ENCODE measurements at regions not wholly inside any gene's neighbourhood (a gene's known extent, or its start where the extent isn't known, plus 50 kb on each side); places are given as distances from the start of the nearest gene placed in this dataset.

DNA sequence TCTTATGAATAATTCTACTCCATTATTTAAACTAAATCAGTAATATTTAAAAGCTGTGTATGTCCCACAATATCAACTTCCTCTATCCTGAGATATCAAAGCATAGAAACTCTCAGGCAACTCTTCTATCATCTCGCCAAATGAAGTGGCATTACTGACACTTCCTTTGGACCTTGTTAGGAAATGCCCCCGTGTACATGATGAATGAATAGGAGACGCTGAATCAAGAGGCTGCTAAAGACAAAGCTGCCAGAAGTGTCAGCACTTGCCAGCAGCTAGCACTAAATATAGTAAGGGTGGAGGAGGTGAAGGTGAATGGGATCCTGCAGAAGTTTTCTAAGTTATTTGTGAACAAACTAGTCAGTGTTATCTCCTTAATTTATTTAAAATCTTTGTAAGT is 99.5 kb upstream of the BLTP1 start:
- Histone ChIP-seq H3K36me3 (replicated peaks in 1 of 2) (no peaks in the 10 kb centered on the region), H3K9me3 (replicated peaks in 1 of 3) (no peaks in the 10 kb centered on the region), H3K4me1 (replicated peaks in 1 of 2) (no peaks in the 10 kb centered on the region), H3K4me3 (no peak overlapping the region), H3K27ac (no peak overlapping the region), H3K27me3 (no peaks in the 10 kb centered on the region)
- 20 to 26% (median 25%) methylated on average over 3 of the region's 3 CpGs for WGBS, 4 donors
- no peak for TF ChIP-seq POLR2A (IDR thresholded peaks at IDR 0.05)
- TF ChIP-seq, protein P1, sequence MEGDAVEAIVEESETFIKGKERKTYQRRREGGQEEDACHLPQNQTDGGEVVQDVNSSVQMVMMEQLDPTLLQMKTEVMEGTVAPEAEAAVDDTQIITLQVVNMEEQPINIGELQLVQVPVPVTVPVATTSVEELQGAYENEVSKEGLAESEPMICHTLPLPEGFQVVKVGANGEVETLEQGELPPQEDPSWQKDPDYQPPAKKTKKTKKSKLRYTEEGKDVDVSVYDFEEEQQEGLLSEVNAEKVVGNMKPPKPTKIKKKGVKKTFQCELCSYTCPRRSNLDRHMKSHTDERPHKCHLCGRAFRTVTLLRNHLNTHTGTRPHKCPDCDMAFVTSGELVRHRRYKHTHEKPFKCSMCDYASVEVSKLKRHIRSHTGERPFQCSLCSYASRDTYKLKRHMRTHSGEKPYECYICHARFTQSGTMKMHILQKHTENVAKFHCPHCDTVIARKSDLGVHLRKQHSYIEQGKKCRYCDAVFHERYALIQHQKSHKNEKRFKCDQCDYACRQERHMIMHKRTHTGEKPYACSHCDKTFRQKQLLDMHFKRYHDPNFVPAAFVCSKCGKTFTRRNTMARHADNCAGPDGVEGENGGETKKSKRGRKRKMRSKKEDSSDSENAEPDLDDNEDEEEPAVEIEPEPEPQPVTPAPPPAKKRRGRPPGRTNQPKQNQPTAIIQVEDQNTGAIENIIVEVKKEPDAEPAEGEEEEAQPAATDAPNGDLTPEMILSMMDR (IDR thresholded peaks at IDR 0.05), result no peak
- intact Hi-C loops (cut with DNase I), result no loop called here
- DNase-seq, result no peak

DNA sequence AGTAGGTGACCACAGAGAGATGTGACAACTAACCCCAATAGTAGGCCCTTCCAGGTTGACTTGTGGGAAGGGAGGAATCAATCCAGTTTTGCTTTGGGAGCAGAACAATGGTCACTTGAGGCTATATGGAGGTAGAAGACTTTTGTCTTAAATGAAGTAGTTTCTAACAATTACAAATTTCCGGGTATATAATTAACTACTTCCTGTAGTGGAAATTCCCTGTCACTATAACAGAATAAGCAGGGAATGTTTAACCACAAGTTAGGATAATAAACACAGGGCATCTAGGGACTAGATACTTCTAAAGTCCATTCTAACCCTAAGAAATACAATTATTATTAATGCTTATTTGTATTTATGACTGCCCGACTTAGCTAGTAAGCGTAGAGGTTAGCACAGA is 99.0 kb upstream of the TRPC3 start:
- DNase-seq, result no peak
- Histone ChIP-seq H3K4me1 (replicated peaks in 1 of 2) (no peaks in the 10 kb centered on the region), H3K27ac (no peak overlapping the region), H3K36me3 (replicated peaks in 1 of 2) (no peaks in the 10 kb centered on the region), H3K4me3 (no peak overlapping the region), H3K9me3 (replicated peaks in 1 of 3) (no peaks in the 10 kb centered on the region), H3K27me3 (no peaks in the 10 kb centered on the region)
- 76 to 90% (median 87%) methylated on average over 3 of the region's 3 CpGs for WGBS, 4 donors
- intact Hi-C loops (cut with DNase I), result no loop called here
- no peak for TF ChIP-seq POLR2A (IDR thresholded peaks at IDR 0.05)
- TF ChIP-seq, protein P1 (IDR thresholded peaks at IDR 0.05), result no peak

DNA sequence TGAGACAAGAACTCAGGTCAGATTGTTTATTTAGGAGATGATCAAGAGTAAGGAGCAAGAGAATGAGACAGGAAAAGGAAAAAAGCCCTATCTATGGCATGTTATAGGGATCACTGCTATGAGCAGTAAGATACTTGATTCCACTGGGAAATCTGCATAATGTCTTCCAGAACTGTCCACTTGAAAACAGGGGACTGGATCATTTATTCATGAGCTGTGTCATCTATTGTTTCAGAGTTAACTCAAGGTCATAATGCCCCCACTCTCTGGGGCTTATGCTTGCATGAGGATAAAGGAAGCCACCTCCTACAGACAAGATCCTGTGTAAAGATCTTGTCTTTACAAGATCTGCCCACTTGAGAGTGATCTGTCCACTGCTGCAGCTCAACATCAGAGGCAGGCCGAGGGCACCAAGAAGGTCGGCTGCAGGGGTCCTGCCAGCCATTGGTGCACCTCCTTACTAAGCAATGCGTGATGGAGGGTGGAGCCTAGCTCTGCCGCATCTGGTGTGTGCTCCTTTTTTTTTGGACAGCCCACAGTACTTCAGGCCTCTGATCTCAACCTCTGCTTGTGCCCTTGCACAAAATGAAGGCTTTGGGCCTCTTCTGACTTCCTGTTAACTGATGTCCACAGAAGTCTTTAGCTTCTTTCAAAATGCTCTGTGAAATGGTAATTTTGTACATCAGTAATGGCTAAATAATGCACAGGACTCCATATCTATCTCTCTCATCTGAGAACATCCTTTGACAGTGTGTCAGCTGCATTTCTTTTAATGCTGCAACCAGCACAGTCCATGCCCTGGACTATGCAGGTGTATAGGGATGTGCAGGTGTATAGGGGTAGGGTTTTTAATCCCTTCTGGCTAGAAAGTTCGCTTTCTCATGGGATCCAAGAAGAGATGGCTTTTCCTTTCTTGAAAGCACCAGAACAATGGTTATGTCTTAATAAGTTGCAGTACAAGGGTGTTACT is 95.9 kb upstream of the TRPC3 start:
- no peak for DNase-seq
- 83 to 87% (median 84%) methylated on average over 4 to 5 of the region's 5 CpGs for WGBS, 4 donors
- Histone ChIP-seq H3K4me3 (no peak overlapping the region), H3K27ac (no peak overlapping the region), H3K4me1 (replicated peaks in 1 of 2) (no peaks in the 10 kb centered on the region), H3K9me3 (replicated peaks in 1 of 3) (no peaks in the 10 kb centered on the region), H3K27me3 (no peaks in the 10 kb centered on the region), H3K36me3 (replicated peaks in 1 of 2) (no peaks in the 10 kb centered on the region)
- intact Hi-C loops (cut with DNase I), result no loop called here
- no peak for TF ChIP-seq POLR2A (IDR thresholded peaks at IDR 0.05)
- TF ChIP-seq, protein P1 (IDR thresholded peaks at IDR 0.05), result no peak

DNA sequence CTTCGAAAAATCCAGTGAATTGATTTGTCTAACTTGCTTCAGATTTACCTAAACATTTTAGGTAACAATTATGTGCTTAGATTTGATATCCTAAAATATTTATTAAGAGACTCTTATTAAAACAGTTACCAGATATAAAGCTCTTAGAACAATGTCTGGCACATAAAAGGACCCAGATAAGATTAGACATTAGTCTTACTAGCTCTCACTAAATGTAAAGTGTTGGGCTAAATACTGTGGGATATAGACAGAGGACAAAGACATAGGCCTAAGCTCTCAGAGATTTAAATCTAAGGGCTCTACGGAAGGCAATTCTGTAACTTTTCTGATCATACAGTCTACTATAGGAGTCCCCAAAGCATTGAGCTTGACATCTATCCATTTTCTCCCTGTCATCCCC is 94.4 kb upstream of the TRPC3 start:
- 81 to 87% (median 85%) methylated on average over 2 of the region's 2 CpGs for WGBS, 4 donors

More for the DNA sequence above, 94.4 kb upstream of the TRPC3 start:
- no peaks in the 10 kb centered on the region for H3K9me3 ChIP-seq (replicated peaks in 1 of 3)
- no peak overlapping the region for H3K4me3 ChIP-seq
- H3K27ac ChIP-seq, result no peak overlapping the region
- DNase-seq, result no peak
- intact Hi-C loops (cut with DNase I), result no loop called here
- no peaks in the 10 kb centered on the region for H3K4me1 ChIP-seq (replicated peaks in 1 of 2)
- no peak for TF ChIP-seq POLR2A (IDR thresholded peaks at IDR 0.05)
- TF ChIP-seq, protein P1 (IDR thresholded peaks at IDR 0.05), result no peak
- H3K36me3 ChIP-seq (replicated peaks in 1 of 2), result no peaks in the 10 kb centered on the region
- no peaks in the 10 kb centered on the region for H3K27me3 ChIP-seq
